Stimulated activated CD4-positive, alpha-beta T cell treated with anti-CD3 and anti-CD28 coated beads, Interleukin-12 subunit alpha, Interleukin-12 subunit beta, amount 100 ng/mL, for 24 hours (primary cell): ENCODE measurements at regions not wholly inside any gene's neighbourhood (a gene's known extent, or its start where the extent isn't known, plus 50 kb on each side); places are given as distances from the start of the nearest gene placed in this dataset.

Experiments
- DNase-seq, 2 experiments: peaks; one replicate each; pipeline ENCODE4 v3.0.0-alpha.2; 2020; ENCODE audit warnings: low read depth in 2 of 2

DNA sequence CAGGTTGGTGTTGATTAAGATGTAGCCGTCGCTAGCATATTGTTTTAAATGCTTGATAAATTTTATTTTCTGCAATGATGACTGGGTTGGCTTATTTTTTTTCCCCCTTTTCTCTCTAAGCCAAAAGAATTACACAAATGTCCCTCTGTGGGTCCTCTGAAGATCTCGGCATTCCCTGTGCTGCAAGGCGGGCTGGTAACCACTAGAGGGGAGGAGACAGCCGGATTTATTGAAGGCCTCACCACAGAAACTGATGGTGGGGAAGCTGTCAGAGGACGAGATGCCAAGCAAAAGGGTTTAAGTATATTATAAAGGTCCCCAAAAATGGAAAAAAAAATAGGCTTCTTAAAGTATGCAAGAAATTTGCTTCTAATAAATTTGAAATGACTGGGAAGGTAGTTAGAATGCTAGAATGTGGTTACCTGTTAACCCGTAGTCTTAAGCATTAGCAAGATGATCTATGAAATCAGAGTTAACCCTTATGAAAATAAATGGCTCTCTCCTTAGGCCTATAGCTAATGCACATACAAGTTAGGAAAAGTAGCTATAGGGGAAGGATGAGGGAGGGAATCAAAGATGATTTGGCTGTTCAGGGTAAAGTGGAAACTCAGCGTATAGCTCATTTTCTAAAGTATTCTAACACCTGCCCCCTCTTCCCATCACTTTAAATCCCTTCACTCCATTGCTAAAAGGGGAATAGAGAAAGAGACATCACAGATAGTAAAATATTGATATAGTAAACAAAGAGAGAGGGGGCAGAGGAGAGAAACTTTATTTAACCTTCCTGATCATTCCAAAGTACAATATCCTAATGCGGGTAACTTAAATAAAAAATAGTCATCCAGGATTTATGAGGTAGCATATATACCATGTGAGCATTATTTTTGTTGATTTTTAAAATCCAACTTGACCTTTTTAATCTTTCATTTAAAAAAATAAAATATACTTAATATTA, 894.5 kb upstream of the POU3F3 start:
- DNase-seq, result no peak

DNA sequence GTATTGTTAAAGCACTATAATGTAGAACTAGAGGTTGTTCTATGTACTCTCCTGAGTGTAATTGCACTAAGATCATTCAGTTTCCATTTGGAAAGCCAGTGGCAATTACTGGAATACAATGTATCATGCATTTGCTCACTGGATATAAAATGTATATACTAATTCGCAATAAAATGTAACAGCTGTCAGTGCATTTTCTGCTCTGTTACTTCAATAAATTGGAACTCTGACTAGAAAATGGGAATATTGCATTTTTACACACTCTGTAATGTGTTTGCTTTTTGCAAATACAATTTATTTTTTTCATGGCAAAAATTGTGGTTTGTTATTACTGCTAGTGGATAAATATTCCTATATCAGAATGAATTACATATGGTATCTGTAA, 893.8 kb upstream of the POU3F3 start:
- DNase-seq, result no peak

DNA sequence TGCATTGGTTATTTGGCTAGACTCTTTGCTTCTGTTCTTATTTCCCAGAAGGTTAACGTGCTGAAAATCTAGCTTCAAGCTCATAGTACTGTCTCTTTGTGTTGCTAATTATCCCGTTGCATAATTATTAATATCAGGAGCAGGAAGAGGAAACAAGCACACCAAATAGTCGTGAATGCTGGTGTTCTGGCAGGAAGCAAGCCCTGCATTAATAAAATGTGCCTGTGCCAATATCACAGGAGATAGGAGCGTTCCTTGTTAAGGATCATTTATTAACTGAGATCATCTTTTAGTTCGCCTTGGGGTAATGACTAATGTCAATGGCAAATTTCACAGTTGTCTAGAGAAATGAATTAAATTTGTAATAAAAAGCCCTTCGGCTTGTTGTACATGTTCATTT, 893.0 kb upstream of the POU3F3 start:
- no peak for DNase-seq

DNA sequence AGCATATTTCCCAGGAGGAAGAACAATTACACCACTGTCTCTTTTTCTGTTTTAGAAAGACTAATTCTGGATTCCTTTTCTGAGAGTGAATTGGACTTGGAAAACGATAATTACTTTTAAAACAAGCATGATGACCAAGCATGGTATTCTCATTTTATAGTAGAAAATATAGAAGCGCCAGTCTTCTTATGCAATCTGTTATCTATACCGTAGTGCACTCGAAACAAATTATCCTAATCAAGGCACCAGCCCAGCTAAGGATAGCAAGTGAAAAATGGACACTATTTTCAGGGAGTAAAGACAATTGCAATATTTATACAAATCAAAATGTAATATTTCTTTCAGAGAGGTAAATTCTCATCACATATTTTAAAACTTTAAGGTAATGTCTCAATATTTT, 892.1 kb upstream of the POU3F3 start:
- DNase-seq, result no peak

DNA sequence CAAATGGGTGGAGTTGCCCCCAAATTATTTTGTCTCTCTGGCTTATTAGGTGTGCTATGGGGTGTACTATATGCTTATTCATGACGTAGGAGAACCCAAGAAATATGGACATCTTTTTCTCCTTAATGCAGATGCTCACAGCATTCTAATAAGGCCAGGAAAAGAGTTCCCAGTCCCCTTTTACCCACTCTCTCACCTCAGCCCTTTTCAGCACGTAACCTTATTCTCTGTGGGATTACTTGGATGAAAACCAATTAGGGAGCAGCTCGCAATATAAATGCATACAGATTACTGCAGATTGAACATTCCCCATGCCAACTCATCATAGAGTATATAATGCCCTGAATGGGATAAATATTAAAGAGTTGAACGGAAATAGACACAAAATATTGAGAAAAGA, 891.2 kb upstream of the POU3F3 start:
- DNase-seq, result no peak

DNA sequence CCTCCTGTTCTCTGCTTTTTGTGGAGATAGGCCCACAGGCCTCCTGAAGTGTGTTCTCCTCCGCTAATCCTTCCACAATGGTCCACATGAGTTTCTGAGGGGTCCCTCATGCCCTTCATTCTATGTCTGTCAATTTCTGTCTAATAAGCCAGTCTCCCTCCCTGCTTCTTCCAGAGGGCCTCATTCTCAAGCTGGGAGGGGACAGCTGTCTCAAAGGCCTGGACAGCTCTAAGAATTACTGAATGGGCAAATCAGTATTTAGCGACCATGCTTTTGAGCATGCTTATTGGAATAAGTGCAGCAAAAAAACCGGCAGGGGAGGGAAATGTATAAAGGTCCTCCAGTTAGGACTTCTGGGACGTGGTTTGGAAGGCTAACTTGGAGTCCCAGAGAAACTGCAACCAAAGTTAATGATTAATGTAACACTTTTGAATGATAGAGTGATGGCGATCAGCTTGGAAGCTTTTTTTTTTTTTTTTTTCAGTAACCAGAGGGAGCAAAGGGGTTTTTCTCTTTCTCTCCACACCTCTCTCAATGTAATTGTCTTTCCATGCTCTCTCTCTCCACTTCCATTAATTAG, 890.7 kb upstream of the POU3F3 start:
- no peak for DNase-seq

DNA sequence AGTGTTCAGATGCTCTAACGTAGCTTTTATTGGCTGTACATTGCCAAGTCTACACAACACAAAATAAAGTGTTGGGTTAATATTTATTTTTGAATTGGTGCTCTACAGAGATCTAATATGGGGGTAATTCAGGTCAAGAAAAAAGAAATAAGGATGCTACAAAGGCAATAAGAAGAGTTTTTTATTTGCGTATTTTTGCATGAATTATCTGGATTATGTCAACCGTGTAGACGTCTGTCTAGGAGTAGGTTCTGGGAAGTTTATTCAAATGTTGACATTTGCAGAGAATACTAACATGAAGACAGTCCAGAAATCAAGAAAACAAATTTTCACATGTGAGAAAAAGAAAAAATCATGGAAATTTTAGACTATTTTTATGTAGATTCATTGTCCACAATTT, 876.7 kb upstream of the POU3F3 start:
- DNase-seq, result no peak

DNA sequence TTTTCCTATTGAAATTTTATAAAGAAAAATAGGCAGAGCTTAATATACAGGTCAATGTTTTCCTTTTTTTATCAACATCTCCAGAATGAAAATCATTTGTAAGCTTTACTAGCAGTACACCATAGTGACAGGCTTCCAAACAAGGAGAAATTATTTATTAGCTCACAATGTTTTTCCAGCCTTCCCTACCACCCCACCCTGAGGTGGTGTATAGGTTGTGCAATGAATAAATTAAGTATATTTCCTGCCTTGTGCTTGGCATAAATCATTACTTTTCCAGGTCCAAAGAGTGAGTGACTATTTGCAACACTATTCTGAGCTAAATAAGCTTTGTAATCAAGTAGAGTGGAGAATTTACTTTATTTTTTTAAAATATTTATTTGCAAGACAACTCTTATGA, 876.2 kb upstream of the POU3F3 start:
- DNase-seq, result no peak

DNA sequence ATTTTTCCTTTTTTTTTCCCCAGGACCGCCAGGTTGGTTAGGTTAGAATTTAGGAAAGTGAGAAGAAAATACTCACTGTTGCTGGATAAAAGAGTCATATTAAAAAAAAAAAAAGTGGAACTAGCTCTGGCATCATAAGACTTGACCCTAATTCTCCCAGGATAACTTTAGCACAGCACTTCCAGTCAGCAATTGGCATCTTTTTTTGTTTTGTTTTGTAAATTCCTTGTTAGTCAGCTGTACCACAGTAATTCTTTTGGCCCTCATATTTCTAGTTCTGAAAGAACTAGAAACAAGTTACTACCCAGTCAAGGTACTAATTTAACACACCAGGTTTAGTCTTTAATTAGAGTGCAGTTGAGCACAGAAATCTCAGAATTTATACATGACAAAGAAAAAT, 873.5 kb upstream of the POU3F3 start:
- DNase-seq, result no peak

DNA sequence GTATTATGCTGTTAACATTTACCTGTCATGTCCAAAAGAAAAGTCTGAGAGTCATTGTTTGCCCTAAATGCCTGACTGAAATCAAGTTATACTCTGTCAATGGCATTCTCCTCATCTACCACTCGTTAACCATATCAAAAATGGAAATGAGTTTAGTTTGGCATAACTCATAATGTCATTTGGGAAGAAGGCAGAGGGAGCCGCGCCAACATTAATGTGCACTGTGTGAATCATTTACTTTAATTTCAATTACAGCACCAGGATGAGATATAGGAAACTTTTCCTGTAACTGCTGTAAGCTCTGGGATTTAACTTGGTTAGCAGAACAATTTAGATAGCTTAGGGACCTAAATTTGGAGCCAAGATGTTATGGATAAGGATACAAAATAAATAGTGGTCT, 871.2 kb upstream of the POU3F3 start:
- no peak for DNase-seq

DNA sequence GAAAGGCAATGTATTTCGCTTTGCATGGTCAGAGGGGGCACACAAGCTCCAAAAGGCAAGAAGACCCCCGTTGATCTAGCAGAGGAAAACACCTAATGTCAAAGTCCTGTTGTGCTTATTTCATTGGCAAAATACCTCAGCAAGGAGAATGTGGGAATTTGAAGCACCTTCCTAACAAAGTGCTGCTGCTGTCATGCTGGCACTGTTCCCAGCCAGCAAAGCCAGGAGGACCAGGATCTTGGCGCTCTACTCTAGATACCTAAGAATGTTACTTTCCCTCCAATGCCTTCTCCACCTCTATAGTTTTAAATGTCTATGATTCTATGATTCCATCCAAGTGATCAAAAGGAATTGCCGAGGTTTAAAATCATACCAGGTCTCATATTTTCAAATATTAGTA, 867.9 kb upstream of the POU3F3 start:
- no peak for DNase-seq

DNA sequence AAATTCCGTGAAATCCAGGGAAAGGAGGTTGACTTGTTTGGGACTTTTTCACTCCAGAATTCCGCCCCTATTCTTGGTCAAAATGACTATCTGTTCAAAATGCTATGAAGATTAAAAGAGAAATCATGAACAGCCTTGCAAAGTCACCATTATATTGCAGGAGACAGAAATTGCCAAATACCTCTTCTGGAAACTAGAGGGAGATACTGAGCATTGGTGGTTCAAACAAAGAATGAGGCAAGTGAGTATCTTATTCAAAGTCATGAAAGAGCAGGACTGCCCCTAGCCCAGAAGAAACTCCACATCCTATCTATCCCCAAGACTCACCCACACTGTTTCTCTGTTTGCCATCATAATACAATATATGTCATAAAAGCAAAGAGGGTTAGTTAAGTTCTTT, 862.3 kb upstream of the POU3F3 start:
- DNase-seq, result no peak

DNA sequence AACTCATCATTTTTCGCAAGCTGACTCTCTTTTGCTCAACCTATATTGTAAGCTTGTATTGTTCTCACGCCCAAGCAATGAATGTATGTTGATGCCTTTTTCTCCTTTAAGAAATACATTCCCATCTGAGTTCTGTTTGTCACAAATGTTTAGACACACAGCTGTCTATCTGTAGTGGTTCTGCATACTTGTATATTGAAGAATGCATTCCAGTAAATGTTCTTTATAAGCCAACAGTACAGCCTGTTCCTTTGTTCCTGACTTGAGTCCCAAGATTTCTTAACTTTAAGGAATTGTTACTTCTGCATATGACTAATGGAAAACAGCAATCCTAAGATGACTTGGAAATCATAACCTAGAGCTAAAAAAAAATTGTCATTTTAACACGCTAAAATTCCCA, 849.1 kb upstream of the POU3F3 start:
- DNase-seq, result no peak

DNA sequence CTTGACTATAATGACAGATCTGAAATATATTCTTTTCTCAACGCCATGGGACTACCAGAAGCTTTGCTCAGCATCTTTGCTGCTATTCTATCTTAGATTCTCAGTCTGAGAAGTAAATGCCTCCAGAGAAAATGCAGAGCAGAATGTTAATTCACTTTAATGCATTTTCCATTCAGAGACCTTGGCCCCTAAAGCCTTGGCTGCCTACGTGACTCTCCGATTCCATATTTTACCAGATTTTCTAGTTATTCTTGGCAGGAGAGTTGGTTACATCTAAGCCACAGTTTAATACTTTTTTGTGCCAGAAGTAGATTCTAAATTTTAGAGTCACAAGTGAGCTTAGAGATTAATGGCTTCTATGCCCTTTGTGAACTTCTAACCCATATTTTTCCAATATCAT, 837.1 kb upstream of the POU3F3 start:
- DNase-seq, result no peak

DNA sequence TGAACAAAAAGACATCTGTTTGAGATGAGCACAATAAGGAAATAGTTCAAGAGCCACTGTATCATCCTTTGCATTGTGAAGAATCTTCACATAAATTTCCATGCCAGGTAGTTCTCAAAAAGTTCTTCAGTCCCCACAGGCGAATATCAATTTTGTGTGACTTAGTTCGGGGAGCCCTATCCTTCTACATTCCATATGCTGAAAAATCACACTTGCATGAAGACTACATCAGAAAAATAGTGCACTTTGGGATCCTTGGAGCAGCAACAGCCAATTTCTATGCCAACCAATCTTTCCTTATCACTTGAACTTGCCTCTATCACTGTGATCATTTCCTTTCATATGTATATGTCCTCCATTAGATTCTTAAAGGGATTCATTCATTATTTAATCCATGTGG, 830.6 kb upstream of the POU3F3 start:
- no peak for DNase-seq

DNA sequence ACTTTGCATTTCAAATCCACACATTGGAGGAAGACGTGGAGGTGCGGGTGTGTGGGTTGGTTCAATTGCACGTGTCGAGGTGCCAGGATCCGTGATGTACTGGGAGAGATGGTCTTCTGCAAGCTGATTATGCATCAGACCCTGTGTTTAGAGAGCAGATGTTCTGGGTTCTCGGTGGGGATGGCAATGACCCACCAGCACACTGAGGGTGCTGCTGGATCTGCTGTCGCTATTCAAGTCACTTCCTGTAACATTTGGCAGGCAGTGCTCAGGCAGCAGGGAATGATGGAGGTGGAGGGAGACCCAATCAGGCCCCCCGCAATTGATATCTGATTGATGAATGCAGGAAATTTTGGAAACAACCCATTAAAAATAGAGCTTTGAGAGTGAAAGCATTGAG, 830.1 kb upstream of the POU3F3 start:
- no peak for DNase-seq

DNA sequence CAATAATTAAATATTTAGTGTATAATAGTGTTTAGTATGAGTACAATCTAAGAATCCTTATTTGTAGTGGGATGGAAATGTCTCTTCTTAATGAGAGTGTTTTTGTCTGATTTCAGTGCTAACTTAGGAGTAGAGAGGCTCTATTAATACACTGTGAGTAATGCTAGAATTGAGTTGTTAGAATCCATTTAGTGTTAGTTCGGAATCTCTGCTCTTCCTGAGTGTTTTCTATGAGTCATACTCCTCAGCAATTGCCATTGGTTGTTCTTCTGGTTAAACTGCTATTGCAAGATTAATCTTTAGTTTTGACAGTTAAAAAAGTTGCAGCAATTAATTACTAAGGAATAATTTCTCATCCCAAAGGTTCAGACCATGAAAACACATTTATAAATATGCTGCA, 828.6 kb upstream of the POU3F3 start:
- DNase-seq, result no peak

DNA sequence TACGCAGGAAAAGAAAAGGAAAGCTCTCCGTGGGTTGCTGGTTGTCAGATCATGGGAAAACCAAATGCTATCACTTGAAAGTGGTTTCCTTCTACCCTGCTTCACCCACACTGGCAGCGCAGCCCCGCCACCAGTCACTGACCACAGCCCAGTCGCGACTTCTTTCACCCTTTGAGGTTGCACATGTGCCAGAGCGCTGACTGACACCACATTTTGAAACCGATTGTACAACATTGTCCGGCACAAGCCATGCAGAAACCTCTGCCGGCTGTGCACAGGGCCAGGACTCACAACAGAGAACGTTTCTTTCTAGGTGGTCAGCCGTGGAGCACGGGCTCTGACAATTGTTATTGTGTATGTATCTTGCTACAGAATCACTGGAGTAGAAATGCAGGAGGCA, 827.2 kb upstream of the POU3F3 start:
- DNase-seq, result no peak

DNA sequence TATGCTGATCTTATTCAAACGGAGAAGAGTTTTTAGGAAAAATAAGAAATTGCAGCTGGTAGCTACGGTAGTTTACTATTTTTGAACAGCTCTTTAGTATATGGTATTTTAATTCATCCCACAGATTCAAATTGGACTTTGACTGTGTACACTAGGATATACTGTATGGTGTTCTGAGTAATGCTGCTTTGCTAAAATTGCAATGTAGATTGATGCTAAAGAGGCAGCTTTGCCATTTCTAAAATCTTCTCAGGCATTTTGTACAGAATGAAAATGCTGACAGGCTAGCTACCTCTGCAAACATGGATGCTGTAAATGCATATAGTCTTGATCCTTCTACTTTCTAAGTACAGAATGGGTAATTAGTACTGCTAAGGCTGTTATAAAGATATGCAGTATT, 826.6 kb upstream of the POU3F3 start:
- DNase-seq, result no peak

DNA sequence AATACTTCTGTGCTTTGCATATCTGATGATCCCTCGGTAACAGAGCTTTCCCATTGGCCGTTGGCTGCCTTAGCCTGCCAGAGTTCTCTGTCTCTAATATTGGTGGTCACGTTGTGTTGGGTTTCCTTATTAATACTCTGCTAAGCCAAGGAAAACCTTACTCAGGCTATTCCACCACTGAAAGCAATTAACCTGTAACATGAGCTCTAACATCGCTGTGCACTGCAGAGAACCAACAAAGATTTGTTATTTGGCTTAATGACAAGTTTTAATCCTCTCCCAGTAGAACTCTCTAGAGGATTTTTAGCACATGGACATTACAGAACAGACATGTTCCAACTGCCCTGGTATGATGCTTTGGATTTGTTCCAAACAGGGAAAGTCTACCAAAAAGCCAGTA, 825.9 kb upstream of the POU3F3 start:
- no peak for DNase-seq

DNA sequence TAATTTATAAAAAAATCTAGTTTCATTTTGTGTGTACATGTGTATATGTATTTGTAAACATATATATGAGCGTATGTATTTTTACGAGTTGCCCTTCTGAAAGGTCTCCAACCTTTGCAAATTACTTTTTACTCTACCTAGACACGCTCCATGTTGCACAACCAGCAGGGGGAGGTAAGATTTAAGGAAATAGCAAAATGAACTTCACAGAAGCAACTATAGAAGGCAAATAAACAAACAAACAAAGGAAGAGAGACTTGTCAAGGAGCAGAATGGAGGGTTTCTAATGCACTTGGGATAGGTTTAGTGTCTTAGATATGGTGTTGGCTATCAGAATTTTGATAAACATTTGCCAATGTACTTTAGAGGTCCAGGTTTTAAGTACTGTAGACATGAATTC, 820.5 kb upstream of the POU3F3 start:
- DNase-seq, result no peak

DNA sequence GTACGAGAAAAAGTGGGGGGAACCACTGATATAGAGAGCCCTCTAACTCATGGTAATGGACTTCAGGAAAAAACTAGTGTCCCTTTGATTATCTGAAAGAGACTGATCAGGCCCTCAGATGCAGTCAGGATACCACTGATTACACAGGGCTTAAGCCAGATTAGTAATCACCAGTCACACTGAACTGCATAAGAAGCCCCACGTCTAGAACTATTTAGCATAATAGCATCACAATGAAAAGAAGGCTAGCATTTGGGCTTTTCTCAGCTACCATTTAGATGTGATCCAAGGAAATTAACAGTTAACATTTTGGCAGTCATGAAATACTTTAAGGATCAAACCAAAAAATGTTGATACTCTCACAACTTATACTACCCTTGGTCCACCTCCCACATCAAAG, 813.1 kb upstream of the POU3F3 start:
- DNase-seq, result no peak

DNA sequence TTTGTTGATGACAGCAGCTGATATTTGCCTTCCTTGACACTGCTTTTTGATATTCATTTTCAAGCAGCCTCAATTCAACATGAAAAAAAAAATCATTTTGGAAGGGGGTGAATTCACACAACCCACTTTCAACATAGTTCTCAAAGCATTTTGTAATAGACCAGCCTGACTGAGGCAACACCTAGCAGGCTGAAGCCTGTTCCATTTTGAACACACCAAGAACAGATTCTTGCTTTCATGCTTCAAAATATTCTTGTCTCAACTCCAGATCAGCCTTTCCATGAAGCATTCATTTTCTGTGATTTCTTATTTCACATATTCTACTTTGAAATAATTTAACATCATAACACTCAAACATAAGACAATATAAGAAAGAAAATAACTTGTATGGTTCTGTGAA, 812.6 kb upstream of the POU3F3 start:
- DNase-seq, result no peak

DNA sequence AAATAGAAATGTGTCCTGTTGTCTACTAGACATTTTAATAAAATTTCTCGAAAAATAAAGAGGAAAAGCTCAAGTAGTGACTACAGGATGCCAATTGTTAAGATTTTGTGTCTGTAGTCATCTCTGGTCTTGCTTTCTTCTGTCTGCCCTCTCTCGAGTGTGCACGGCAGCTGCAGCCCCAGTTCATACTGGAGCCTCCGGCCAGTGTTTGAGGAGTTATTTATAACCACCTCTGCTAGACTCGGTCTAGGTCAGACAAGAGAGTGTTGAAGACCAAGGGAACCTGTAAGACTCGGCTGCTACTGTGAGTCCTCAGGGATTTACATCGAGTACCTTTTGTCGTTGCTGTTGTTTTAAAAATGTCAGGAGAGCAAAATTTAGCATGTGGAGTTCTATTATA, 810.1 kb upstream of the POU3F3 start:
- no peak for DNase-seq
